IMR-90 (cell line): ENCODE measurements at regions not wholly inside any gene's neighbourhood (a gene's known extent, or its start where the extent isn't known, plus 50 kb on each side); places are given as distances from the start of the nearest gene placed in this dataset.

Experiments
- ATAC-seq: fragments of 200-7000 bp; cut with Tn5 transposase; 2 replicates; pipeline ENCODE4 v1.9.1; 2020; ENCODE audit warnings: low read depth, mild to moderate bottlenecking, moderate library complexity
- BruUV-seq: library from RNA; stranded (reverse); fragments of 400-500 nt; replicated peaks from 2 replicates; lab custom pipeline; 2021; lab: Mats Ljungman, UMichigan
- CTCF ChIA-PET: fragments of 300-600 bp; formaldehyde crosslinking; extraction: SDS; loops from one replicate; lab custom pipeline; 2021; ENCODE audit warnings: antibody characterized with exemption; lab: Yijun Ruan, JAX
- POLR2A ChIA-PET: fragments of 300-600 bp; sonication (Branson Sonifier 250); formaldehyde crosslinking; loops from one replicate; lab custom pipeline; 2022; ENCODE audit warnings: antibody characterized with exemption; ENCODE audit not compliant: unreplicated experiment; lab: Charles Lee
- DNase-seq: peaks from one replicate; pipeline ENCODE4 v3.0.0; 2013
- H2AFZ ChIP-seq: replicated peaks from 2 replicates; pipeline ENCODE3; 2013; ENCODE audit warnings: low read length, mild to moderate bottlenecking; ENCODE audit not compliant: poor library complexity
- H2AK5ac ChIP-seq: 2 replicates; pipeline ENCODE4 v1.6.1; 2013; ENCODE audit warnings: low read depth, low read length, inconsistent platforms
- H2AK9ac ChIP-seq: replicated peaks from 2 replicates; pipeline ENCODE3; 2013; ENCODE audit warnings: mild to moderate bottlenecking, low read depth, low read length, moderate library complexity; ENCODE audit not compliant: poor library complexity
- H2BK120ac ChIP-seq: 2 replicates; pipeline ENCODE4 v1.6.1; 2013; ENCODE audit warnings: low read depth, low read length, inconsistent platforms
- H2BK15ac ChIP-seq: 3 replicates; pipeline ENCODE4 v1.6.1; 2013; ENCODE audit warnings: low read depth, low read length, inconsistent platforms
- H2BK20ac ChIP-seq: 2 replicates; pipeline ENCODE4 v1.6.1; 2013; ENCODE audit warnings: low read depth, mild to moderate bottlenecking, inconsistent platforms, low read length, moderate library complexity
- H2BK5ac ChIP-seq: 2 replicates; pipeline ENCODE4 v1.6.1; 2013; ENCODE audit warnings: mild to moderate bottlenecking, low read depth, low read length, inconsistent platforms; ENCODE audit not compliant: poor library complexity, severe bottlenecking
- H3K14ac ChIP-seq: replicated peaks from 2 replicates; pipeline ENCODE4 v1.6.1; 2013; ENCODE audit warnings: low read depth, low read length, inconsistent platforms
- H3K18ac ChIP-seq: 2 replicates; pipeline ENCODE4 v1.6.1; 2013; ENCODE audit warnings: low read depth, low read length, control low read depth
- H3K23ac ChIP-seq: 2 replicates; pipeline ENCODE4 v1.6.1; 2013; ENCODE audit warnings: low read depth, low read length, inconsistent platforms
- H3K27ac ChIP-seq: 2 replicates; pipeline ENCODE4 v1.5.1; 2013; ENCODE audit warnings: mild to moderate bottlenecking, control low read depth, low read length; ENCODE audit not compliant: insufficient read depth
- H3K27me3 ChIP-seq: 2 replicates; pipeline ENCODE4 v1.6.1; 2013; ENCODE audit warnings: low read length; ENCODE audit not compliant: control insufficient read depth, insufficient read depth
- H3K36me3 ChIP-seq: 2 replicates; pipeline ENCODE4 v1.6.1; 2013; ENCODE audit warnings: low read length, mixed read lengths; ENCODE audit not compliant: control insufficient read depth, insufficient read depth
- H3K4ac ChIP-seq: 2 replicates; pipeline ENCODE4 v1.6.1; 2013; ENCODE audit warnings: low read depth, low read length, inconsistent platforms
- H3K4me1 ChIP-seq: 2 replicates; pipeline ENCODE4 v1.6.1; 2013; ENCODE audit warnings: low read length, mixed read lengths; ENCODE audit not compliant: control insufficient read depth, insufficient read depth
- H3K4me2 ChIP-seq: 2 replicates; pipeline ENCODE4 v1.6.1; 2013; ENCODE audit warnings: low read depth, mild to moderate bottlenecking, control low read depth, low read length, moderate library complexity
- H3K4me3 ChIP-seq: 2 replicates; pipeline ENCODE4 v1.5.1; 2013; ENCODE audit warnings: low read depth, mild to moderate bottlenecking, control low read depth, low read length, moderate library complexity; ENCODE audit not compliant: insufficient read depth
- H3K56ac ChIP-seq: 2 replicates; pipeline ENCODE4 v1.6.1; 2013; ENCODE audit warnings: low read length, inconsistent platforms; ENCODE audit not compliant: insufficient read depth; ENCODE audit errors: extremely low read depth
- H3K79me1 ChIP-seq, 2 experiments: 2 replicates each; pipeline ENCODE4 v1.6.1; 2013; ENCODE audit warnings: low read length in 2 of 2, inconsistent platforms in 1 of 2, low read depth in 1 of 2
- H3K9ac ChIP-seq: 2 replicates; pipeline ENCODE4 v1.6.1; 2013; ENCODE audit warnings: low read depth, low read length, control low read depth
- H3K9me1 ChIP-seq: 2 replicates; pipeline ENCODE4 v1.6.1; 2013; ENCODE audit warnings: low read length, inconsistent platforms; ENCODE audit not compliant: insufficient read depth
- H3K9me3 ChIP-seq: 2 replicates; pipeline ENCODE4 v1.6.1; 2013; ENCODE audit warnings: low read length; ENCODE audit not compliant: control insufficient read depth, insufficient read depth
- H4K20me1 ChIP-seq: 2 replicates; pipeline ENCODE4 v1.6.1; 2013; ENCODE audit warnings: low read length, inconsistent platforms; ENCODE audit not compliant: insufficient read depth
- H4K5ac ChIP-seq: 2 replicates; pipeline ENCODE4 v1.6.1; 2013; ENCODE audit warnings: mild to moderate bottlenecking, low read depth, low read length, control low read depth
- H4K8ac ChIP-seq, 2 experiments: 2 replicates each; pipeline ENCODE4 v1.6.1; 2013; ENCODE audit warnings: low read depth in 2 of 2, low read length in 2 of 2, control low read depth in 1 of 2, inconsistent platforms in 1 of 2
- H4K91ac ChIP-seq: 2 replicates; pipeline ENCODE4 v1.6.1; 2013; ENCODE audit warnings: low read depth, low read length, inconsistent platforms; ENCODE audit not compliant: insufficient read depth
- CEBPB ChIP-seq: IDR thresholded peaks from 2 replicates; pipeline ENCODE4 v1.6.1; 2012; ENCODE audit warnings: low read depth, low read length, improper control_type of control experiment
- MAFK ChIP-seq: IDR thresholded peaks from 2 replicates; pipeline ENCODE4 v1.6.1; 2012; ENCODE audit warnings: low read depth, low read length, improper control_type of control experiment
- MAZ ChIP-seq: IDR thresholded peaks from 2 replicates; pipeline ENCODE4 v1.6.1; 2012; ENCODE audit warnings: low read depth, mild to moderate bottlenecking, low read length, improper control_type of control experiment, moderate library complexity, borderline replicate concordance
- NFE2L2 ChIP-seq: fragments of 150-350 bp; IDR thresholded peaks from 2 replicates; pipeline ENCODE4 v1.6.1; 2016; ENCODE audit warnings: low read depth, mild to moderate bottlenecking, low read length
- RAD21 ChIP-seq: IDR thresholded peaks from 2 replicates; pipeline ENCODE4 v1.6.1; 2012; ENCODE audit warnings: low read length, improper control_type of control experiment
- RCOR1 ChIP-seq: IDR thresholded peaks from 2 replicates; pipeline ENCODE4 v1.6.1; 2012; ENCODE audit warnings: mild to moderate bottlenecking, low read length, improper control_type of control experiment; ENCODE audit not compliant: insufficient replicate concordance
- RFX5 ChIP-seq: IDR thresholded peaks from 2 replicates; pipeline ENCODE4 v1.8.0; 2012; ENCODE audit warnings: low read depth, mild to moderate bottlenecking, low read length, moderate library complexity
- SMC3 ChIP-seq: fragments of 150-350 bp; IDR thresholded peaks from 2 replicates; pipeline ENCODE4 v1.6.1; 2016; ENCODE audit warnings: low read depth, mild to moderate bottlenecking, antibody characterized with exemption, low read length, moderate library complexity
- WGBS, 2 experiments: methylation state at CpG; one replicate each; pipeline versions ENCODE4 v1.1.5 to v1.1.7; 2013; ENCODE audit warnings: missing lambda C conversion rate in 2 of 2; ENCODE audit not compliant: insufficient read length in 1 of 2; ENCODE audit errors: extremely low coverage in 2 of 2; 5-methylcytosine and 5-hydroxymethylcytosine counted together
- dilution Hi-C: fragments of 300-500 bp; cut with HindIII; formaldehyde crosslinking; loops from one replicate; pipeline ENCODE4 v1.14.3; 2018; ENCODE audit warnings: low sequenced_read_pairs; ENCODE audit not compliant: unreplicated experiment
- in situ Hi-C: fragments of 300-500 bp; cut with MboI; formaldehyde crosslinking; loops from 3 replicates; pipeline ENCODE4 v1.14.3; 2019; ENCODE audit warnings: low sequenced_read_pairs, inconsistent platforms, mixed read lengths
- intact Hi-C: fragments of 100-400 bp; cut with micrococcal nuclease; formaldehyde crosslinking; loops from 2 replicates; pipeline ENCODE4 v1.10.0; 2022
- TF ChIP-seq, protein P1 (sequence below): conservative IDR thresholded peaks from 2 replicates; pipeline ENCODE4 v1.5.1; 2012; ENCODE audit warnings: mild to moderate bottlenecking, low read depth, low read length, improper control_type of control experiment
- TF ChIP-seq, protein P2 (sequence below): fragments of 150-350 bp; IDR thresholded peaks from 2 replicates; pipeline ENCODE4 v1.6.1; 2016; ENCODE audit warnings: low read depth, mild to moderate bottlenecking, low read length, moderate library complexity, borderline replicate concordance

DNA sequence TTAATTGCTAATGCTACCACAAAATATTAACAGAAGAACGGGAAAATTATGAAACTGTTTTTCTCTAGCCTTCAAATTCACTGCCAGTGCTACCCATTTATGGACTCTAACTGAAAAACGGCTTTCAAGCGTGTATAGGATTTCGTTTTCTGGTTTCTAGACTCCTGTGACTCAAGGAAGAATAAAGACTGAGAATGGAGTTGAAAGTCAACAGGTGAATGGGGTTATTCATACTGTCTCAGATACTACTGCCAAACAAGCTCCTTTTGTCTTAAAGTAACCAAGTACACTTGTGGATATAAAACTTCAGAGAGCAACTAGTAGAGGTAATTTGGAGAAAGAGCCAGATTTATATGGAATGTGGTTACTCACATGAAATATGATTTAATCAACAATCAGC is 251.1 kb upstream of the ITM2A start:
- Histone ChIP-seq H2AK5ac (no peak overlapping the region), H3K56ac (no peak overlapping the region), H3K4me2 (no peak overlapping the region), H3K18ac (no peak overlapping the region), H3K9me1 (no peaks in the 10 kb centered on the region), H3K23ac (no peak overlapping the region), H2BK20ac (no peak overlapping the region), H3K14ac (no peak overlapping the region), H3K4me3 (no peak overlapping the region), H3K27ac (no peak overlapping the region), H2BK120ac (no peak overlapping the region), H4K5ac (no peak overlapping the region), H3K9me3 (no peaks in the 10 kb centered on the region), H3K79me1 (no peaks in the 10 kb centered on the region), H3K4me1 (no peaks in the 10 kb centered on the region), H4K20me1 (no peaks in the 10 kb centered on the region), H2AFZ (no peak overlapping the region), H2BK15ac (no peak overlapping the region), H3K27me3 (no peaks in the 10 kb centered on the region), H2AK9ac (no peak overlapping the region), H3K4ac (no peak overlapping the region), H4K8ac (no peak overlapping the region), H3K36me3 (no peaks in the 10 kb centered on the region), H3K9ac (no peak overlapping the region), H4K91ac (no peak overlapping the region), H2BK5ac (no peak overlapping the region)
- CTCF ChIA-PET: no interaction called here
- ATAC-seq: no peak
- dilution Hi-C loops: no loop called here
- in situ Hi-C loops: no loop called here
- DNase-seq: no peak
- no CpG with 5 or more reads among the region's 4 CpGs for WGBS, 2 experiments
- no peak for TF ChIP-seq RFX5
- TF ChIP-seq, protein P1, sequence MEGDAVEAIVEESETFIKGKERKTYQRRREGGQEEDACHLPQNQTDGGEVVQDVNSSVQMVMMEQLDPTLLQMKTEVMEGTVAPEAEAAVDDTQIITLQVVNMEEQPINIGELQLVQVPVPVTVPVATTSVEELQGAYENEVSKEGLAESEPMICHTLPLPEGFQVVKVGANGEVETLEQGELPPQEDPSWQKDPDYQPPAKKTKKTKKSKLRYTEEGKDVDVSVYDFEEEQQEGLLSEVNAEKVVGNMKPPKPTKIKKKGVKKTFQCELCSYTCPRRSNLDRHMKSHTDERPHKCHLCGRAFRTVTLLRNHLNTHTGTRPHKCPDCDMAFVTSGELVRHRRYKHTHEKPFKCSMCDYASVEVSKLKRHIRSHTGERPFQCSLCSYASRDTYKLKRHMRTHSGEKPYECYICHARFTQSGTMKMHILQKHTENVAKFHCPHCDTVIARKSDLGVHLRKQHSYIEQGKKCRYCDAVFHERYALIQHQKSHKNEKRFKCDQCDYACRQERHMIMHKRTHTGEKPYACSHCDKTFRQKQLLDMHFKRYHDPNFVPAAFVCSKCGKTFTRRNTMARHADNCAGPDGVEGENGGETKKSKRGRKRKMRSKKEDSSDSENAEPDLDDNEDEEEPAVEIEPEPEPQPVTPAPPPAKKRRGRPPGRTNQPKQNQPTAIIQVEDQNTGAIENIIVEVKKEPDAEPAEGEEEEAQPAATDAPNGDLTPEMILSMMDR: no peak
- no peak for TF ChIP-seq RCOR1
- no peak for TF ChIP-seq NFE2L2
- TF ChIP-seq MAFK: no peak
- TF ChIP-seq RAD21: no peak
- no peak for TF ChIP-seq CEBPB
- no peak for TF ChIP-seq MAZ
- TF ChIP-seq, protein P2, sequence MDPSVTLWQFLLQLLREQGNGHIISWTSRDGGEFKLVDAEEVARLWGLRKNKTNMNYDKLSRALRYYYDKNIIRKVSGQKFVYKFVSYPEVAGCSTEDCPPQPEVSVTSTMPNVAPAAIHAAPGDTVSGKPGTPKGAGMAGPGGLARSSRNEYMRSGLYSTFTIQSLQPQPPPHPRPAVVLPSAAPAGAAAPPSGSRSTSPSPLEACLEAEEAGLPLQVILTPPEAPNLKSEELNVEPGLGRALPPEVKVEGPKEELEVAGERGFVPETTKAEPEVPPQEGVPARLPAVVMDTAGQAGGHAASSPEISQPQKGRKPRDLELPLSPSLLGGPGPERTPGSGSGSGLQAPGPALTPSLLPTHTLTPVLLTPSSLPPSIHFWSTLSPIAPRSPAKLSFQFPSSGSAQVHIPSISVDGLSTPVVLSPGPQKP: no peak
- no peak for TF ChIP-seq SMC3
- intact Hi-C loops: no loop called here
- no TSS peak for BruUV-seq
- POLR2A ChIA-PET: no interaction called here
